ENCODE measurements at regions not wholly inside any gene's neighbourhood (a gene's known extent, or its start where the extent isn't known, plus 50 kb on each side); places are given as distances from the start of the nearest gene placed in this dataset.

DNA sequence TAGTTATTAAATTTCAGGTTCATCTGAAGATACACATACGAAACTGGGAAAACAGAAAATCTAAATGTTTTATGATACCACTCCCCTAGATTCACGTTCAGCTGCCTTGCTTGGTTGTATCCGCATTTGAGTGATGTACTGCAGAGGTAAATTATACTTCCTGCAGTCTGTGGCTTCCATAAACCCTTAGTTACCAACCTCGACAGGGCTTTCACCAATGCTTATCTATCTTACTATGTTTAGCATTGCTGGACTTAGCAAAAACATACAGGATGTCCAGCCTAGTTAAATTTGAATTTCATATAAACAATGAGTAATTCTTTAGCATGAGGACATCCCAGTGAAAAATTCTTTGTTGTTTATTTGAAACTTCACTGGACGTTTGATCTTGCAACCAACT, 108.8 kb downstream of the TMA16 start:
- Histone ChIP-seq H3K9me3 (ENCODE audit: control insufficient read depth, low read length) (no peaks in the 10 kb centered on the region), H3K4me1 (ENCODE audit: control insufficient read depth, insufficient read depth, low read length) (no peaks in the 10 kb centered on the region), H3K4me3 (ENCODE audit: insufficient read depth, low read depth, low read length) (no peak overlapping the region), H3K27ac (ENCODE audit: insufficient read depth, low read depth, low read length, poor library complexity, severe bottlenecking) (no peak overlapping the region), H3K27me3 (ENCODE audit: control insufficient read depth, insufficient read depth, low read length, poor library complexity, severe bottlenecking) (no peaks in the 10 kb centered on the region), H3K36me3 (ENCODE audit: control insufficient read depth, insufficient read depth, low read length) (no peaks in the 10 kb centered on the region)
- WGBS, 2 experiments: 88 to 89% methylated on average over 5 of the region's 5 CpGs

DNA sequence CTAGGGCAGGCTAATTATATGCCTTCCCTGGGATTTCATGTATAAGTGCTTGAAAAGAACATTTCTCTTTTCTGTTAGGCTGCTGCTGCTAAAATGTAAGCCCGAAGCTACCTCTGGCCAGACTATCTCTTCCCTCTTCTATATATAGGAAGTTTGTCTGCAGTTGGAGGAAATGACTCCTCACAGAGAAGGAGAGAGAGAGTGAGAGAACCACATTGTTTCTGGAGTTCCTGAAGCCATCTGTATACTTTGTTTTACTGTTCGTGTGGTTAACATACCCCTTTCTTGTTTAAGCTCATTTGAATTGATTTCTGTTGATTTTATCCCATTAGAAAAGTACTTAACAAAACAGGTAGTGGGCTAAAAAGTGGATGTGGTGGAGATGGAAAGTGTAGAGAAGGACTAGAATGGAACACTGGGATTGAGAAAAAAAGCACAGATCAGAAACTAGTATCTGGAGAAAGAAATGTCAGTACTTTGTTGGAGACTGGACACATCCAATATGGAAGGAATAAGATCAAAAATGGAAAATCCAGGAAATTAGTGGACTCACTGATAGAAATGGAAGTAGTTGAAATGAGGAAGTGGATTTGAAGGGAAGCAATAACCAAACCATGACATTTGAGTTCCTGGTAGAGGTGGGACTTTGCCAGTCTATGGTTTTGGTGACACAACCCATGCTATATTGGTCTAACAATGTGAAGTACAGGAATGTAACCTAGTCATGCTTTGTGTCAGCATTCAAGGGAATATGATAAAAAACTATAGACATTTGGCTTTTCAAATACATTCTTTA, 112.6 kb downstream of the TMA16 start:
- H3K36me3 ChIP-seq (ENCODE audit: control insufficient read depth, insufficient read depth, low read length): no peaks in the 10 kb centered on the region
- H3K9me3 ChIP-seq (ENCODE audit: control insufficient read depth, low read length): no peaks in the 10 kb centered on the region
- WGBS, 2 experiments: 89% methylated on average over 1 of the region's 2 CpGs; no CpG with 5 or more reads in 1 of the 2 experiments
- no peak overlapping the region for H3K27ac ChIP-seq (ENCODE audit: insufficient read depth, low read depth, low read length, poor library complexity, severe bottlenecking)
- peaks cover 2% of the 10 kb centered on the region for H3K4me1 ChIP-seq (ENCODE audit: control insufficient read depth, insufficient read depth, low read length)
- no peak overlapping the region for H3K4me3 ChIP-seq (ENCODE audit: insufficient read depth, low read depth, low read length)
- no peaks in the 10 kb centered on the region for H3K27me3 ChIP-seq (ENCODE audit: control insufficient read depth, insufficient read depth, low read length, poor library complexity, severe bottlenecking)

DNA sequence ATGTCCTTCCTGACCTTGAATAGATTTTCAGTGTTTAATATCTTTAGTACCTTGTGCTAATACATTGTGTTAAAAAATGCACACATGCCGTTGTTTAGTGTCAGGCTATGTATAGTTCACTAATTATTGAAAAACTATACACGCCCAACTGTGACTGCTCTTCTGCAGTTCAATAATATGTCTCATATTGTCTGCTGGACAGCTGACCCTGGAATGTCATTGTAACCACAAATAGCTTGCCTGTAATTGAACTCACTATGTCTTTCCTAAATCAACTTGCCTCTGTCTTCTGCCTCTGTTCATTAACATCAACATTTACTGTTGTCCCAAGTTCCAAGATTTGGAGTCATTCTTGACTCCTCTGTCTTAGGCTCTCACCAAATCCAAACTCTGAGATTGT, 114.5 kb downstream of the TMA16 start:
- 92 to 100% methylated on average over 2 of the region's 2 CpGs for WGBS, 2 experiments
- Histone ChIP-seq H3K4me1 (ENCODE audit: control insufficient read depth, insufficient read depth, low read length) (peaks cover 2% of the 10 kb centered on the region), H3K27me3 (ENCODE audit: control insufficient read depth, insufficient read depth, low read length, poor library complexity, severe bottlenecking) (no peaks in the 10 kb centered on the region), H3K36me3 (ENCODE audit: control insufficient read depth, insufficient read depth, low read length) (no peaks in the 10 kb centered on the region), H3K4me3 (ENCODE audit: insufficient read depth, low read depth, low read length) (no peak overlapping the region), H3K27ac (ENCODE audit: insufficient read depth, low read depth, low read length, poor library complexity, severe bottlenecking) (no peak overlapping the region), H3K9me3 (ENCODE audit: control insufficient read depth, low read length) (no peaks in the 10 kb centered on the region)

DNA sequence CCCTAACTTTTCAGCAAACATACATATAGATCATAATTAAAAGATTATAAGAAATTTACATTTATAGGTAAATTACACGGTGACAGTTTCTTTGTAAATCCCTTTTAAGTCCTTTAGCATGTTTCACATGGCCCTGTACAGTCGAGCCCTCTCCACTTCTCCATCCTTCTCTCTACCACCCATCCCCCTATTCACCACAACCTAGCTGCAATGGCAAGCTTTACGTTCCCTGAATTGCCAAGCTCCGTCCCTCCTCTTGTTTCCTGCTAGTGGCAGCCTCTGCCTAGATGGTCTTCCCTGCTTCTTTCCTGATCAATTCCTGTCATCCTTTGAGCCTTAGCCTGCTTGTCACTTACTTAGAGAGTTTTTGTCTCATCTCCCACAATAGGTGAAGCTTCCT, 116.2 kb downstream of the TMA16 start:
- Histone ChIP-seq H3K27me3 (ENCODE audit: control insufficient read depth, insufficient read depth, low read length, poor library complexity, severe bottlenecking) (no peaks in the 10 kb centered on the region), H3K4me1 (ENCODE audit: control insufficient read depth, insufficient read depth, low read length) (peaks cover 2% of the 10 kb centered on the region), H3K9me3 (ENCODE audit: control insufficient read depth, low read length) (no peaks in the 10 kb centered on the region), H3K36me3 (ENCODE audit: control insufficient read depth, insufficient read depth, low read length) (no peaks in the 10 kb centered on the region), H3K4me3 (ENCODE audit: insufficient read depth, low read depth, low read length) (no peak overlapping the region), H3K27ac (ENCODE audit: insufficient read depth, low read depth, low read length, poor library complexity, severe bottlenecking) (no peak overlapping the region)
- 63 to 64% methylated on average over 4 of the region's 4 CpGs for WGBS, 2 experiments

DNA sequence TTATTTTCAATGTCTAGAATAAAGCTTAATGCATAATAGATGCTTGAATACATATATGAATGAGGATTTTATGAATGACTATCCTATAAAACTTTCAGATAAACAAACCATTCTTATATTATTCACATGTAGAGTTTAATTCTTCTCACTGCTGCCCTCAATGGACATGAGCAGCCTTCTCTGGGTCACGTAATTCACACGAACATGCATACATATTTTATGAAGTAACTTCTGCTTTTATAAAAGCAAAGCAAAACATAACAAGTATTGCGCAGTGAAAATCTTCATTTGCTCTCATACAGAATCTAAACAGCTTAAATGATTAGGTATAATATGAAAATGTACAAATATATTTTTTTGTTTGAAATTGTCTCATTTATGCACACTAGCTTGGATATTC, 116.7 kb downstream of the TMA16 start:
- no peak overlapping the region for H3K27ac ChIP-seq (ENCODE audit: insufficient read depth, low read depth, low read length, poor library complexity, severe bottlenecking)
- H3K4me3 ChIP-seq (ENCODE audit: insufficient read depth, low read depth, low read length): no peak overlapping the region
- no peaks in the 10 kb centered on the region for H3K9me3 ChIP-seq (ENCODE audit: control insufficient read depth, low read length)
- H3K4me1 ChIP-seq (ENCODE audit: control insufficient read depth, insufficient read depth, low read length): peaks cover 2% of the 10 kb centered on the region
- H3K27me3 ChIP-seq (ENCODE audit: control insufficient read depth, insufficient read depth, low read length, poor library complexity, severe bottlenecking): no peaks in the 10 kb centered on the region
- WGBS, 2 experiments: 82 to 91% methylated on average over 2 of the region's 3 CpGs
- no peaks in the 10 kb centered on the region for H3K36me3 ChIP-seq (ENCODE audit: control insufficient read depth, insufficient read depth, low read length)

- WGBS, 2 experiments: 91 to 92% methylated on average over 2 of the region's 2 CpGs
- H3K4me1 ChIP-seq (ENCODE audit: control insufficient read depth, insufficient read depth, low read length): peaks cover 2% of the 10 kb centered on the region
- no peaks in the 10 kb centered on the region for H3K27me3 ChIP-seq (ENCODE audit: control insufficient read depth, insufficient read depth, low read length, poor library complexity, severe bottlenecking)
- no peaks in the 10 kb centered on the region for H3K9me3 ChIP-seq (ENCODE audit: control insufficient read depth, low read length)
- H3K27ac ChIP-seq (ENCODE audit: insufficient read depth, low read depth, low read length, poor library complexity, severe bottlenecking): no peak overlapping the region
- H3K36me3 ChIP-seq (ENCODE audit: control insufficient read depth, insufficient read depth, low read length): no peaks in the 10 kb centered on the region
- no peak overlapping the region for H3K4me3 ChIP-seq (ENCODE audit: insufficient read depth, low read depth, low read length)
Measured at GRCh38 chr4:163611784-163612445, 117.4 kb downstream of the TMA16 start.

GRCh38 chr4:163612762-163613161, 118.3 kb downstream of the TMA16 start:
- no peak overlapping the region for H3K27ac ChIP-seq (ENCODE audit: insufficient read depth, low read depth, low read length, poor library complexity, severe bottlenecking)
- H3K36me3 ChIP-seq (ENCODE audit: control insufficient read depth, insufficient read depth, low read length): no peaks in the 10 kb centered on the region
- H3K4me3 ChIP-seq (ENCODE audit: insufficient read depth, low read depth, low read length): no peak overlapping the region
- peaks cover 2% of the 10 kb centered on the region for H3K4me1 ChIP-seq (ENCODE audit: control insufficient read depth, insufficient read depth, low read length)
- no peaks in the 10 kb centered on the region for H3K27me3 ChIP-seq (ENCODE audit: control insufficient read depth, insufficient read depth, low read length, poor library complexity, severe bottlenecking)
- H3K9me3 ChIP-seq (ENCODE audit: control insufficient read depth, low read length): no peaks in the 10 kb centered on the region

DNA sequence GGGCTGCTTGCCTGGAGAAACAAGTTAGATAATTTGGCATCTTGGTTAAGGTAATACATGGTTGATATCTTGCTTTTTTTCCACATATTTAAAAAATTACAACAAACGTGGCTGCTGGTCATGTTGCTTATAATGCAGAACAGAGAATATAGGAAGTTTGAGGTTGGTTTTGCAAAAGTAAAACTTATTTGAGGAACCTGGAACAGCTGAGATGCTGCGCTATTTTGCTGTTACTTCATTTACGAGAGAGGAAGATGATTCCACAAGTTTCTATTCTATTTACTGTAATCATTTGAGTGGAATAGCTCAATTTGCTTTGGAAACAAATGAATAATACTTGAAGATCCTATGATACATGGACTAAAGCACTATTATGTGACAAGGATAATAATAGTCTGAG, 118.9 kb downstream of the TMA16 start:
- Histone ChIP-seq H3K4me3 (ENCODE audit: insufficient read depth, low read depth, low read length) (no peak overlapping the region), H3K36me3 (ENCODE audit: control insufficient read depth, insufficient read depth, low read length) (no peaks in the 10 kb centered on the region), H3K9me3 (ENCODE audit: control insufficient read depth, low read length) (no peaks in the 10 kb centered on the region), H3K27ac (ENCODE audit: insufficient read depth, low read depth, low read length, poor library complexity, severe bottlenecking) (no peak overlapping the region), H3K27me3 (ENCODE audit: control insufficient read depth, insufficient read depth, low read length, poor library complexity, severe bottlenecking) (no peaks in the 10 kb centered on the region), H3K4me1 (ENCODE audit: control insufficient read depth, insufficient read depth, low read length) (peaks cover 2% of the 10 kb centered on the region)
- WGBS, 2 experiments: 95 to 100% methylated on average over 3 of the region's 3 CpGs

- H3K36me3 ChIP-seq (ENCODE audit: control insufficient read depth, insufficient read depth, low read length): no peaks in the 10 kb centered on the region
- 88 to 92% methylated on average over 3 of the region's 3 CpGs for WGBS, 2 experiments
Measured at GRCh38 chr4:163614866-163615265, 120.4 kb downstream of the TMA16 start.

GRCh38 chr4:163618845-163619244, 124.4 kb downstream of the TMA16 start:
- Histone ChIP-seq H3K9me3 (ENCODE audit: control insufficient read depth, low read length) (no peaks in the 10 kb centered on the region), H3K36me3 (ENCODE audit: control insufficient read depth, insufficient read depth, low read length) (no peaks in the 10 kb centered on the region), H3K4me3 (ENCODE audit: insufficient read depth, low read depth, low read length) (no peak overlapping the region), H3K27ac (ENCODE audit: insufficient read depth, low read depth, low read length, poor library complexity, severe bottlenecking) (no peak overlapping the region), H3K27me3 (ENCODE audit: control insufficient read depth, insufficient read depth, low read length, poor library complexity, severe bottlenecking) (no peaks in the 10 kb centered on the region), H3K4me1 (ENCODE audit: control insufficient read depth, insufficient read depth, low read length) (no peaks in the 10 kb centered on the region)
- 93 to 95% methylated on average over 4 of the region's 4 CpGs for WGBS, 2 experiments

More at GRCh38 chr4:163614866-163615265, 120.4 kb downstream of the TMA16 start:
- Histone ChIP-seq H3K9me3 (ENCODE audit: control insufficient read depth, low read length) (no peaks in the 10 kb centered on the region), H3K27ac (ENCODE audit: insufficient read depth, low read depth, low read length, poor library complexity, severe bottlenecking) (no peak overlapping the region), H3K4me3 (ENCODE audit: insufficient read depth, low read depth, low read length) (no peak overlapping the region), H3K4me1 (ENCODE audit: control insufficient read depth, insufficient read depth, low read length) (peaks cover 2% of the 10 kb centered on the region), H3K27me3 (ENCODE audit: control insufficient read depth, insufficient read depth, low read length, poor library complexity, severe bottlenecking) (no peaks in the 10 kb centered on the region)

Measured in ectodermal cell (in vitro differentiated cells).